Activated T-helper 9 cell treated with anti-CD3 and anti-CD28 coated beads, Interleukin-2, amount 50 U/mL, for 16 hours (primary cell): ENCODE measurements at regions not wholly inside any gene's neighbourhood (a gene's known extent, or its start where the extent isn't known, plus 50 kb on each side); places are given as distances from the start of the nearest gene placed in this dataset.

Experiments used
- DNase-seq: peaks from one replicate; pipeline ENCODE4 v3.0.0-alpha.2; 2020; ENCODE audit warnings: low read depth

DNA sequence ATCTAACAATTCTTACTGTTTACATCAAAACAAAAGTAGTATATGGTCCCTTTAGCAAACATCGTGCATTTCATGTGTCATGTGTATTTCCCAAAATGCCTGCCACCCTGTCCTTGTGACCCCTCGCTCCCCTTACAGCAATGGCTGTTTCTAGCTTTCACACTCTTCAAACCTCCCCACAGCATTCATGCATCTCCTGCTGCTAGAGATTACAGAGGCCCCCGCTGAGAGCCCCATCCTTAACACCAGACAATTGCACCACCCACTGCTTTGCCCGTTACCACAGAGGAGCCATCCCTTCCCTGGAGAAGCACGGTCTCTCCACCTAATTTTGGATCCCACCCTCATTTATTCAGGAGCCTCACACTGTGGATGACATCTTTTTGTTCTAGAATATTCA is 149.7 kb upstream of the IRX4 start:
- DNase-seq = no peak

DNA sequence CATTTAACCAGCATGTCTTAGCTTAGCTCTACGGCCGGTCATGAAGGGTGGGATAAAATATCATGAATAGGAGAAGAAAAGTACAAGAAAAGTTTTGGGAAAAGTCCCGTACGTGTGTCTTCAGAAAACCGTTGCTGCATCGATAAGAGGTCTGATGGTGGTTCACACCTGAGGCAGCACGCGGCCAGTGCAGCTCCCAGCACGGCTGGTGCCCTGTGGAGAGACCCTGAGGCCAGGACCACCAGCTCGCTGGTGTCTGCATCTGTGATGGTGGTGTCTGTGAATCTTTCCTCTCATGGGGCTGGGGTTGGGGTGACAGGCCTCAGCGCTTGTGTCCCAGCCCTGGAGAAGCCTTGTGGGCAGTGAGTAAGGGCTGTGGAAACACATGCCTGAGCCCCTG is 148.9 kb upstream of the IRX4 start:
- no peak for DNase-seq

DNA sequence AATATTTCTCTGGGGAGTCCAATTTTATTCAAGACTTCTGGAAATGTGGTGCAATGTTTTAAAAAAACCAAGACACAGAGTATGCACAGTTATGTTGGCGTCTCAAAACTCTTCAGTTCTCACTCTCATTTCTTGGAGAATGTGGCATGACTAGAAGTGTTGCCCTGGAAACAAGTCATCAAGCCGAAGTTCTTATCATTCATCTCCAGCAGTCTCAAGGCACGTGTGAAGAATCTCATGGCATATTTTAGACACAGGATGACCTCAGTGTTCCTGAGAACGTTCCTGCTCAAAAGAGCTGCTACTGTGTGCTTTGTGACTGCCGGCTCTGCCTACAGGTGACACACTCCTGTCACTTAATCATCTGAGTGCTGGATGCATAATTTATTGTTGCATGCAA is 147.4 kb upstream of the IRX4 start:
- no peak for DNase-seq

DNA sequence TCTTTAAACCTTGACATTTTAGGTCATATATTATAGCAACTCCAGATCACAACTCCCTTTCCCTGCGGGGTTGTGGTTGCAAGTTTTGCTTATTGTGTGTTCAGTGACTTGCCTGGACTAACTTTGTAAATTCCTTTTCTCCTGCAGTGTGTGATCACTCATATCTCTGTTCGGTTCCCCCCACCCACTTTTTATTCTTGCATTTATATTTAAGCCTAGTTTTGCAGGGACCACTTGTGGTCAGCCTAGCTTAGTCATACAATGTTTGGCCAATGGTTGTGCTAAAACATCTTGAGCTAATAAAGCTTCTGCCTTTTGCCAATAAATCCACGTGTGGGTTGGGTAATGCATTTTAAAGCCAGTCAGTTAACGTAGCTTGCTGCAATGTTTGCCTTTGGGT is 146.5 kb upstream of the IRX4 start:
- DNase-seq = no peak

DNA sequence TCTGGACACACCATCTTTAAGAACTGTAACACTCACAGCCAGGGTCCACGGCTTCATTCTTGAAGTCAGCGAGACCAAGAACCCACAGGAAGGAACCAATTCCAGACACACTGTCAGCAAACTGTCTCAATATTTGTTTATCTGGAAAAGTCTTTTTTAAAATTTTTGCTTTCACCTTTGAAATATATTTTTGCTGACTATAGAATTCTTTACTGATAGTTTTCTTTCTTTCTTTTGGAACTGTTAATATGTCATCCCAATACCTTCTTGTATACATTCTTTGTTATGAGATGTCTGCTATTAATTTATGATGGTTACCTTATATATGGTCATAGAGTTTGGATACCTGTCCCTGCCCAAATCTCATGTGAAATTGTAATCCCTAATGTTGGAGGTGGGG is 145.1 kb upstream of the IRX4 start:
- DNase-seq = no peak

DNA sequence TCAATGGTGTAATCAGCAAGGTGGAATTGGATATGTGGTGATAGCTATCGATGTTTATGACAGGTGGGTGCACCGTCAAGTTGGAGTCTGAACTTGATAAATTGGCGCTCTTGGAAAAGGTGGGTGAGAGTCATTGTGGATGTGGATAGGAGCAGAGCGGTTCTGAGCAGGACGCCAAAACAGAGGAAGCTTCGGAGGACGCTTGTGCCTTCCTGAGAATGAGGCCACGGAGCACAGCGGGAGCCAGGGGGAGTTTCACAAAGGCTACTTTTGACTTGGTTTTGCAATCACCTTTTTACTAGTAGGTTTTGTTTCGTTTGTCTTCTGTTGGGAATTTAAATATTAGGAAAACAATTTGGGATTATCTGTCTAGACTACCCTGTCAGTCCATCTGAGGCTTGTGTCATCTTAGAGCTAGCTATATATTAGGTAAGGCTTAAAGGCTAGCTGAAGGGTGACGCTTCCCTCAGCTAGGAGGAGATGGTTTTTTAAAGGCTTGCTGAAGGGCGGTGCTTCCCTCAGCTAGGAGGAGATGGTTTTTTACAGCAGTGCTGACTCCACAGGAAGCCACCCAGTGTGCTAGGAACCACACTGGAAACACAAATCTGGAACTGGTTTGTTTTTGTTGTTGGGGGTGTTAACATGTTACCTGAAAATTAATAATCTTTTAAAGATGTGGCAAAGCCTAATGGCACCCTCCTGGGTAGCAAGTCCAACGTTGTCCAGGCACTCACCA is 142.4 kb upstream of the IRX4 start:
- DNase-seq = no peak

DNA sequence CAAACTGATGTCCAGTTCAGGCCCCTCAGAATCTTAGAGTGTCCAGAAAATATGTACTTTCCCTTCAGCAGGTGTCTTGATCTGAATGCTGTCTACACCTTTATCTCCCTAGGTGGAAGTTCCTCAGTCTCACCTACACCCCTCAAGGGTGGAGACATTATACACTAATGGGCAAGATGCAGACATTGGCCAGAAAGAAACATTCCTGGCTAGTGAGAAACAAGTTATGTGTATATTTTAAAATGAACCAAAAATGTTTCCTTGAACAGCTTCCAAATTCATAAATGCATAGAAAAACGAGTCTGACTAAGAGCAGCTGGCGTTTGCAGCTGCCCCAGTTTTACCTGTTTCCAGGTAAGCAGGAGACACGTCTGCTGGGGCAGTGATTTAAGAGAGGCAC is 140.5 kb upstream of the IRX4 start:
- no peak for DNase-seq

DNA sequence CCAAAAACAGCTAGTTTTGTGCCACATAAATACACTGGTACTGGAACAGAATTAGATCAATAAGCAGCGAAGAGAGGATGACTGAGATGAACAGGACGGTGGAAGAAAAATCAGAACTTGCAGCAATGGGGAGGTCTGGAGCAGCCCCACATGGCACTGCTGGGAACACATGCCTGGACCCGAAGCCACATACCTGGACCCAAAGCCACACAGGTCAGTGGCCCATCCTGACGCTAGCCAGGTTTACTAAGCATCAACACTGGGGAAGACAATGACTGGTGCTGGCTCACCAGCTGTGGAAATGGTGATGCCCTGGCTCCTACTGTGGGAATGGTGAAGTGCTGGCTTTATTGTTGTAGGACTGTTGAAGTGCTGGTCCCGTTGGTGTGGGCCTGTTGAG is 139.7 kb upstream of the IRX4 start:
- no peak for DNase-seq

DNA sequence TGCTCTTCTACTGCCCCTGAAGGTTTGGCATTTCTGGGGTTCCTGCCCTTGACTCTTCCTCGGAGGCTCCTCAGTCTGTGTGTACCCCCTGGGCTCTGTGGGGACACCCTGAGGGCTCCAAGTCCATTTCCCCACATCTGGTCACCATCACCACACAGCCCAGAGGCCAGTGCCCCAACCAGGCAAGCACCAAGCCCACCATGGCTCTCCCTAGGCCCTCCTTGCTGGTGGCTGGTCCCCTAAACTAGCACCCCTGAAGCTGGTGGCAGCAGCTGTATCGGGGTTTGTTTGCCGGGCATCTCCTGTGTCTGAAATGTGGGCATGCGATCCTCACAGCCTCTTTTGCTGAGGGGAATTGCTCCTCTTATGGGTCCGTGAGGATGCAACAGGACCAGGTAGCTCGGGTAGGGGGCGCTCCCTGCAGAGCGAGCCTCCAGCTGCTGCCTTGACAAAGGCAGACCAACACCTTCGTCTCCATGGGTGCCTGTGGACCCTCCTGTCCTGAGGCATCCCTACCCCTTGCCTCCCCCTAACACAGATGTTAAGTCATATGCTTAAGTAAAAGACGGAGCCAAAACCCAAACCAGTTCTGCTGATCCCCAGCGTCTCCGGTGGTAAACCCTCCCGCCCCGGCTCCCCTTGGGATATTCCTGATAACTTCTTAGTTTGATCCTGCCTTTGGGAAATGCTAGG is 138.9 kb upstream of the IRX4 start:
- DNase-seq = no peak

DNA sequence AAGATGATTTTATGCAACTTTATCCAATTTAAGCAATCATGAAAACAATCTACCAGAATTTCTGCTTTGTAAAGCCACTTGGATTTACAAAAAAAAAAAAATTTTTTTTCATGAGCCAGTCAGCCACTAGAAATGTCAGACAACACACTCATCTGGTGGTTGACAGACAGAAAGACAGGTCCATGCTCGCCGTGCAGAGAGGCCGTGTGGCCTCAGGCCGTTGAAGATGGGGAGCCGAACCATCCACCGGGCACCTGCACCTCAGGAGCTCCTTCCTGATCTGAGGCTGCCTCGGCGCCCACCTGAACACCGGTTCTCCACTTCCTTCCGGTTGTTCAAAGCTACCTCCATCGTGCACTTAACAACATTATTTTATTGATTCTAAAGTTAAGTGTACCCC is 138.0 kb upstream of the IRX4 start:
- no peak for DNase-seq

DNA sequence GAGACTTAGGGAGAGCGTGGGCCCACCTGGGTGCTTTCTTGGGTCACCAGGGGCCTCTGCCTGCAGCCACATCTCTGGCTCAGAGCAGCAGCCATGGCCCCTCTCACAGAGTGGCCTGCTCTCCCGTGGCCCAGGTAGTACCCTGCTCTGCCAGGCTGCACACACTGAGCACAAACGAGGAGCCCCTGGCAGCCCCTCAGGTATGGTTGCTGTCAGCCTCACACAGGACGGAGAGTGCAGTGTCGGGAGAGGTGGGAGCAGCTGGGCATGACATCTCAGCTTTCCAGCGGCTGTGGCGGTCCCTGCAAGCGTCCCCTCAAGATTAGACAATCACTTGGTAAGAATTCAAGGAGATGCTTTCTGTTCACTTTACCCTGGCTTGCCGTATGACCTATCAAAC is 137.0 kb upstream of the IRX4 start:
- DNase-seq = no peak

DNA sequence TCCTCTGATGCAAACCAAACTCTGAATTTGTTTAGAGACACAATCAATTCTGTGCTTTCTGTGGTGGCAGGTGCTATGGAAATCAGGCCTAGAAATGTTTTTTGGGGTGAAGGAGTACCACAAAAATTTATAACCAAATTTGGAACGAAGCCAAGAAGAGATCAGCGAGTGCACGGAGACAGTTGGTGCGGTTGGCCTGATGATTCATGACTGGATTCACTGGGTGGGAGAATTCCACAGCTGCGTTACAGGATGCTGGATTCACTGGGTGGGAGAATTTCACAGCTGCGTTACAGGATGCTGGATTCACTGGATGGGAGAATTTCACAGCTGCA is 135.6 kb upstream of the IRX4 start:
- no peak for DNase-seq

DNA sequence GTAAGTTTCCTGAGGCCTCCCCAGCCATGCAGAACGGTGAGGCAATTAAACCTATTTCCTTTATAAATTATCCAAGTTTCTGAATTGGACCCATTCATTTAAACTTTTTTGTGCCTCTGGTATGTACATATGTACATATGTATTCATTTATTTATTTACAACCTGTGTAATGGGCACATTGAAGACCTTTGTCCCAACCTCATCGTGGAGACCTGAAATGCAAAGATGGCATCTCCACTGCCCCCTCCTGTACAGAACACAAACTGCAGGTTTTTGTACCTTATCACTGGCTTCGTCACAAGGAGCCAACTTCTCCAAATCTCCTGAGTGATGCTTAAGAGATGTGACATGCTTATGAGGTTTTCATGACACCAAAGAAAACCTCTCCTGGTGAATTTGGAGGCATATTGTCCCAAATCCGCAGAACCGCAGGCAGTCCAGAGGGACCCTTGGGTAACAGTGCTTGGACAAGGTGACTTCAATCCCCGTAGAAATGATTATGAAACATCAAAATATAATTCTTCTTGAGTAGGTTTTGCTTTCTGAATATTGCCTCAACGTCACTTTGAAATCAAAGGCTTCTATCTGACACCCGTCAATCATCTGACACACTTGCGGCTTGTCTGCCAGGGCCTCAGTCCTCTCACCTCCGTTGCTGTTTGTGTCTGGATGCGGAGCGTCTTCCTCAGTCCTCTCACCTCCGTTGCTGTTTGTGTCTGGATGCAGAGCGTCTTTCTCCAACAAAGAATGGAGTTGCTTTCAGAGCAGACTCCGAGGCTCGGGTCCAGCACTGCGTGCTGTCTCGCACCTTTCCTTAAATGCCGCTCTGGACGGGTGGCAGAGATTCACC is 135.0 kb upstream of the IRX4 start:
- DNase-seq = no peak

DNA sequence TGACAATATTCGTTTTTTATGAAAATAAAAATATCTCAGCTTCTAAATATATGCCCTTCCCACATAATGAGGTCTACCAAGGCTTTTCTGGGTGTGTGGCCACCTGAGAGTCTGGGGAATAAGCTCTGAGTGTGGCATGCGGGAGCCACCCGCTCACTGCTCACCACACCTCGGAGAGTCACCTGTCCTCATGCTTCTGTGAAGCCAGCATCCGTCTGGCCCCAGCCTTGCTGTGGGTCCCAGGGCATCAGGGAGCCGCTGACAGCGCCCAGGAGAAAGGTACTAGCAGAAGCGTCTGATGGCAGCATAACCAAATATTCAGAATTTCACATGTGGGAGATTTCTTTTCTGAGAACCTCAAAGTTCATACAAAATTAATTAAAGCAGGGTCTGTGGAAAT is 133.2 kb upstream of the IRX4 start:
- DNase-seq = no peak

DNA sequence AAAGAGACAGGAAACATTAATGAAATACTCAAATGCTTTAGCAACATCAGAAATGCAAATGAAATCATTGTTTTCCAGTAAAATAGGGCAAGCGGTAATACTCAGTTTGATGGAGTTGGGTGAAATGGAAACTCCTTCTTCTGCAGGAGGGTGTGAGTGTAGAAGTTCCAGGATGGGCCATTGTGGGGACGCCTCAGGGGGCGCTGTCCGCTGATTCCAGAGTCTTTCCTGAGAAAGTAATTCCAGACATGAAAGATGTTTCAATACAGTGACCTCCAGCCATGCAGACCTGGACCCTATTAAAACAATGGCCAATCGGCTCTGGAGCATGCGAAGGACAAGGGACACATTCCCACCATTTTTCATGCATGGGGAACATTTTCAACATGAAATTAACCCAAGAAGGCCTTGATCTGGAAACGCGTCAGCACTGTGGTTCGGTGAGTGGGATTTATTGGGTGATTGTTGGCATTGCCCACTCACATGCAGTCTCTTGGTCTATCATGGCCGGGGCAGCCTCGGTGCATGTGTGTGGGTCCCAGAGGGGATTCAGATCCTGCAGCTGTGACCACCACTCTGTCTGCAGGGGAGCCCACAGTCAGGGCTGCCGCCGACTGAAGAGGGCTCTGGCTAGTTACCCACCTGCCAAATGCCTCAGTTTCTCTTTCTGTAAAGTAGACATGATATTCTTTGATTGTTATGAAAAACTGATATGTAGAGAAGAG is 132.6 kb upstream of the IRX4 start:
- DNase-seq = no peak

DNA sequence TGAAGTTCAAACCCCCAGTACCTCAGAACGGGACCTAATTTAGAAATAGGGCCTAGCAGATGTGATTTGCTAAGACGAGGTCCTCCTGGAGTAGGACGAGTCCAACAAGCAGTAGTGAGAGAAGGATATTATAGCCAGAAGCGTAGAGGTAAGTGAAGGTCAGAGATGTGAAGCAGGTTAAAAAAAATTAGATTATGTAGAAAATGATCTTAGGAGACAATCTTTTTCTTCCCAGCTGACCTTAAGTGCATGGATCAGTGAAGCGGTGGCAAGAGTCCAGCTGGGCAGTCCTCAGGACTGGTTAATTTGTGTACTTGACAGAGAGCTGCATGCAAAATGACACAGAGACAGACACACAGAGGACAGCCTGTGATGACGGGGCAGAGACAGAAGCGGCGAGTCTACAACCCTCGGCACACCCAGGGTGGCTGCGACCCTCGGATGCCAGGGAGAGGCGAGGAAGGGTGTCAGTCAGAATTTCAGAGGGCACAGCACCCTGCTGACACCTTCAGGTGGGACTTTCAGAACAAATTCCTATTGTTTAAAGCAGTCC is 131.4 kb upstream of the IRX4 start:
- no peak for DNase-seq

DNA sequence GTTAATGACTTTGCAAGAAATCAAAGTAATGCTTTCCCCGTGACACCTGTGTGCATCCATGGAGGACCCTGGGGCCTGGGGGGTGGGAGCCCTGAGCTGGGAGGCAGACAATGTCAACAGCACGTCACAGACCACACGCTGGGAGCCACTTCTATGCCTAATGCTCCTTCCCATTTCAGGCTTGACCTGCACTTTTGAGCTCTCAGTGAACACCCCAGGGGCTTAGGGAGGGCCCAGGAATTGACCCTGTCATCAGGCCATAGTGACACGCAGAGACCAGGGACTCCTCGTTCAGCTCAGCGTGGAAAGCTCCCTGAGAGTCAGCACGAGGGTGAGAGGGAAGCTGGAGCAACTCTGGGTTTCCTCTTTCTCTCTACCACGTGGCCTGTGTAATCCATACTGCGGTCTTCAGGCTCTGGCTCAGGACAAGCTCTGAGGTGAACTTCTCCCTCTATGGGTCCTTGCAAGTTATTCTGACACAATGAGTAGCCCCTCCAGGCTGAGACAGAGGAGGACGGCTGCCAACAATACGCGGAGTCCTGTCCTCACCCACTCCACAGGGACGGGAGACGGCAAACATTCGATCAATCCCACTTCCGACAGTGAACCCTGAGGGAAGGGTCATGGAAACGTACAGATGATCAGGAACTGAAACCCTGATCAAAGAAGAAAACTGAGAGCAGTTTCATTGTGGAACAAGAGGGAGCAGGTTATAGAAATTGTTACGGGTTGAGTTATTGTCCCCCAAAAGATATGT is 130.8 kb upstream of the IRX4 start:
- no peak for DNase-seq

DNA sequence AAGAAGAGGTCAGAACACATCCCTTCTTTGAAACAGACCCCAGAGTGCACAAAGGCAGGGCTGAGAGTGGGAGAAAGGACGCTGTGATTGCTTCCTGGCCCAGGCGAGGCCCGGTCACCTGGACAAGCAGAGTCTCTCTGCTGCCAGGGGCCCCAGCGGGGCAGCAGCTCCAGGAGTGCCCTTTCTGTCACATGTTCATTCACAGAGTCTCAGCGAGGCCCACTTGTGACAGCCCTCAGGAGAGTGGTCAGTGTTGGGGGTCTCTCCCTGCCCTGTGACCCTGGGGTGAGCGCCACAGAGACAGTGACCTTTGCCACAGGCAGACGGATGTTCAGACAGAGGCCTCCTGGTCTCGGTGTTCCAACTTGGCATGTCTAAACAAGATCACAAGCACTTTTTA is 130.2 kb upstream of the IRX4 start:
- no peak for DNase-seq

DNA sequence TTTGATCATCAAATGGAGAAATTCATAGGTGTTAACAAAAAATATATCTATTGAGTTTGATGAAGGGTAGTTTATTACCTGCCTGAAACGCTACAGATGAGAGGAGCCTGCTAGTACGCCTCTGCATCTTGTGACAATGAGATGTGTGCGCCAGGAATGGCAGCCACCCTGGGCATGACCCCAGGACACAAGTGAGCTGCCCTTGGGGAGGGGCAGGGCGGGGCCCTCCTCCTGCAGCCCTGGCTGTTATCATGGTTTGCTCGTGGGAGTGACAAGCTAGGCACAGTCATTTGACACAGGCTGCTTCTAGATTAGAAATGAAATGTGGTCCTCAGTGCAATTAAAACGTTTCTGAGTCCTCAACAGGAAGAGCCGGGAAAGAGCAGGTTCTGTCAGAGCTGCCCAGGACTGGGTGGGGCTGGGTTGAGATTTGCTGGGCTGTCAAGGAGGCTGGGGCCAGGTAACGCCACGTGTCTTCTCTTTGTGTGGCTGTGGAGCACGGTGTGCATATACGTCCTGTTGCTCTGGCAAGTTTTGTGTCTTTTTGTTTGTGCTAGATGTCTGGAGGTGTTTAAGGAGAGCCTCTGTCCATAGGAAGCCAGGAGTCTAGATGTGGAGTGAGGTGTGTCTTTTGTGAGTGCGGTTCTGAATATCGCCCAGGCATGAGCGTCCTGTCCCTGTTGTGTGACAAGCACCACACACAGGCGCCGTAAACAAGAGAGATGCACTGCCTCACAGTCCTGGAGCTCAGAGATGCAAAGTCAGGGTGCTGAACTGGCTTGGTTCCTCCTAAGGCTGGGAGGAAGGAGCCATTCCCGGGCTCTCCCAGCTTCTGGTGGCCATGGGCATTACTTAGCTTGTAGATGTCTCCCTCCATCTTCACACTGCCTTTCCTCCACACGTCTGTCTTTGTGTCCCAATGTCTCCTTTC is 129.0 kb upstream of the IRX4 start:
- DNase-seq = no peak

DNA sequence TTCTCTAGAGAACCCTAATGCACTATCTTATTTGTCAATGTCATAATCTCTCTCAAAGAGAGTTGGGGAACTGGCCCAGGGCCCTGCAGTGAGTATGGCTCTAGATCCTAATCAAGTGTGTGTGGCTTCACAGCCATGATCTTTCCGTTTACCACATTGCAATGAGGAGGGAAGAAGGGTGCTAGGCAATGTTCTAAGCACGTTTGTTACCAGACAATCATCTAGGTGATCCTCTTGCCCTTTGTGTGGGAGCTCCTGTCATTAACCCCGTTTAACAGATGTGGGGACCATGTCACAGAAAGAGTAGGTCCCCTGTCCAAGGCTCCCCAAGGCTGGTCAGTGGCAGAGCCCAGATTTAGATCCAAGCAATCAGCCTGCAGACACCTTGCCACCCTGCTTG is 128.2 kb upstream of the IRX4 start:
- DNase-seq = no peak
